Endodermal cell (in vitro differentiated cells): ENCODE measurements at regions not wholly inside any gene's neighbourhood (a gene's known extent, or its start where the extent isn't known, plus 50 kb on each side); places are given as distances from the start of the nearest gene placed in this dataset.
"Not testable (repeated sequence)": the region's sequence is repeated elsewhere in the genome, so short reads cannot be mapped to it uniquely, and the experiment has no call there.

Source experiments
- DNase-seq: peaks from one replicate; pipeline ENCODE4 v3.0.0-alpha.2; 2017
- H3K27ac ChIP-seq: 2 replicates; pipeline ENCODE4 v1.5.1; 2013; ENCODE audit warnings: mild to moderate bottlenecking, low read depth, low read length, moderate library complexity
- H3K27me3 ChIP-seq: 2 replicates; pipeline ENCODE4 v1.6.1; 2013; ENCODE audit warnings: mild to moderate bottlenecking, low read length, moderate library complexity; ENCODE audit not compliant: insufficient read depth, control insufficient read depth, poor library complexity, severe bottlenecking
- H3K36me3 ChIP-seq: 2 replicates; pipeline ENCODE4 v1.7.0; 2013; ENCODE audit warnings: mild to moderate bottlenecking, low read length, moderate library complexity; ENCODE audit not compliant: control insufficient read depth, insufficient read depth
- H3K4me1 ChIP-seq: one replicate; pipeline ENCODE4 v1.7.0; 2013; ENCODE audit warnings: low read length; ENCODE audit not compliant: control insufficient read depth, insufficient read depth
- H3K4me3 ChIP-seq: 2 replicates; pipeline ENCODE4 v1.5.1; 2013; ENCODE audit warnings: mild to moderate bottlenecking, low read length, moderate library complexity
- H3K9ac ChIP-seq: 2 replicates; pipeline ENCODE4 v1.6.1; 2013; ENCODE audit warnings: mild to moderate bottlenecking, low read length, moderate library complexity; ENCODE audit not compliant: poor library complexity, severe bottlenecking; ENCODE audit errors: extremely low read depth
- H3K9me3 ChIP-seq: 2 replicates; pipeline ENCODE4 v1.6.1; 2013; ENCODE audit warnings: mild to moderate bottlenecking, low read length, moderate library complexity; ENCODE audit not compliant: control insufficient read depth
- H3K27ac Mint-ChIP-seq: 2 replicates; pipeline ENCODE4 v1.8.0; 2020; ENCODE audit warnings: mixed read lengths
- H3K27me3 Mint-ChIP-seq: 2 replicates; pipeline ENCODE4 v1.8.0; 2021; ENCODE audit warnings: mild to moderate bottlenecking, mixed read lengths; ENCODE audit not compliant: insufficient read depth
- H3K36me3 Mint-ChIP-seq: 2 replicates; pipeline ENCODE4 v1.8.0; 2020; ENCODE audit warnings: low read depth, mixed read lengths
- H3K4me1 Mint-ChIP-seq: 2 replicates; pipeline ENCODE4 v1.8.0; 2020; ENCODE audit warnings: mixed read lengths
- H3K4me3 Mint-ChIP-seq: 2 replicates; pipeline ENCODE4 v1.8.0; 2020; ENCODE audit warnings: mild to moderate bottlenecking, moderate library complexity, mixed read lengths
- H3K9me3 Mint-ChIP-seq: 2 replicates; pipeline ENCODE4 v1.8.0; 2020; ENCODE audit warnings: mild to moderate bottlenecking, mixed read lengths
- WGBS, 2 experiments: methylation state at CpG; one replicate each; pipeline versions ENCODE4 v1.1.5 to v1.1.7; 2013; ENCODE audit warnings: missing lambda C conversion rate in 2 of 2, mixed read lengths in 1 of 2; ENCODE audit not compliant: insufficient coverage in 1 of 2, insufficient read length in 1 of 2; 5-methylcytosine and 5-hydroxymethylcytosine counted together
- TF ChIP-seq, protein P1 (sequence below): fragments of 200-600 bp; sonication (generic); conservative IDR thresholded peaks from 2 replicates; pipeline ENCODE4 v1.5.0; 2021; ENCODE audit warnings: antibody characterized with exemption, mild to moderate bottlenecking

- no peak overlapping the region for H3K4me3 Mint-ChIP-seq
- no peaks in the 10 kb centered on the region for H3K27me3 Mint-ChIP-seq
- no peak overlapping the region for H3K27ac ChIP-seq
- no peaks in the 10 kb centered on the region for H3K36me3 ChIP-seq
- no peaks in the 10 kb centered on the region for H3K4me1 ChIP-seq
- H3K9ac ChIP-seq: no peak overlapping the region
- no peaks in the 10 kb centered on the region for H3K27me3 ChIP-seq
- peaks cover 15% of the 10 kb centered on the region for H3K9me3 Mint-ChIP-seq
- H3K9me3 ChIP-seq: no peaks in the 10 kb centered on the region
- TF ChIP-seq, protein P1, sequence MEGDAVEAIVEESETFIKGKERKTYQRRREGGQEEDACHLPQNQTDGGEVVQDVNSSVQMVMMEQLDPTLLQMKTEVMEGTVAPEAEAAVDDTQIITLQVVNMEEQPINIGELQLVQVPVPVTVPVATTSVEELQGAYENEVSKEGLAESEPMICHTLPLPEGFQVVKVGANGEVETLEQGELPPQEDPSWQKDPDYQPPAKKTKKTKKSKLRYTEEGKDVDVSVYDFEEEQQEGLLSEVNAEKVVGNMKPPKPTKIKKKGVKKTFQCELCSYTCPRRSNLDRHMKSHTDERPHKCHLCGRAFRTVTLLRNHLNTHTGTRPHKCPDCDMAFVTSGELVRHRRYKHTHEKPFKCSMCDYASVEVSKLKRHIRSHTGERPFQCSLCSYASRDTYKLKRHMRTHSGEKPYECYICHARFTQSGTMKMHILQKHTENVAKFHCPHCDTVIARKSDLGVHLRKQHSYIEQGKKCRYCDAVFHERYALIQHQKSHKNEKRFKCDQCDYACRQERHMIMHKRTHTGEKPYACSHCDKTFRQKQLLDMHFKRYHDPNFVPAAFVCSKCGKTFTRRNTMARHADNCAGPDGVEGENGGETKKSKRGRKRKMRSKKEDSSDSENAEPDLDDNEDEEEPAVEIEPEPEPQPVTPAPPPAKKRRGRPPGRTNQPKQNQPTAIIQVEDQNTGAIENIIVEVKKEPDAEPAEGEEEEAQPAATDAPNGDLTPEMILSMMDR: no peak
- no peak for DNase-seq
- H3K36me3 Mint-ChIP-seq: no peaks in the 10 kb centered on the region
- no peaks in the 10 kb centered on the region for H3K4me1 Mint-ChIP-seq
- no peak overlapping the region for H3K27ac Mint-ChIP-seq
- H3K4me3 ChIP-seq: no peak overlapping the region
- WGBS, 2 experiments: 93% methylated on average over 2 of the region's 2 CpGs; no CpG with 5 or more reads in 1 of the 2 experiments
Observed at GRCh38 chr5:173682313-173682712, 65.9 kb upstream of the BOD1 start.

DNA sequence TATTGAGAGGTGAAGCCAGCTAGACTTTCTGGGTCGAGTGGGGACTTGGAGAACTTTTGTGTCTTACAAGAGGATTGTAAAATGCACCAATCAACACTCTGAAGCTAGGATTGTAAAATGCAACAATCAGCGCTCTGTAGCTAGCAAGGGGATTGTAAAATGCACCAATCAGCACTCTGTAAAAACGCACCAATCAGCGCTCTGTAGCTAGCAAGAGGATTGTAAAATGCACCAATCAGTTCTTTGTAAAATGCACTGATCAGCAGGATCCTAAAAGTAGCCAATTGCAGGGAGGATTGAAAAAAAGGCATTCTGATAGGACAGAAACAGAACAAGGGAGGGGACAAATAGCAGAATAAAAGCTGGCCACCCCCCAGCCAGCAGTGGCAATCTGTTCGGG, 68.1 kb upstream of the BOD1 start:
- H3K4me1 Mint-ChIP-seq: peaks cover 10% of the 10 kb centered on the region
- H3K4me3 Mint-ChIP-seq, H3K36me3 Mint-ChIP-seq, H3K4me3 ChIP-seq, H3K9me3 Mint-ChIP-seq, H3K27me3 Mint-ChIP-seq, H3K9me3 ChIP-seq, H3K27ac ChIP-seq, H3K27ac Mint-ChIP-seq, DNase-seq, H3K9ac ChIP-seq, H3K4me1 ChIP-seq, H3K36me3 ChIP-seq, H3K27me3 ChIP-seq: not testable (repeated sequence)
- WGBS, 2 experiments: 86 to 93% methylated on average over 4 to 5 of the region's 5 CpGs

DNA sequence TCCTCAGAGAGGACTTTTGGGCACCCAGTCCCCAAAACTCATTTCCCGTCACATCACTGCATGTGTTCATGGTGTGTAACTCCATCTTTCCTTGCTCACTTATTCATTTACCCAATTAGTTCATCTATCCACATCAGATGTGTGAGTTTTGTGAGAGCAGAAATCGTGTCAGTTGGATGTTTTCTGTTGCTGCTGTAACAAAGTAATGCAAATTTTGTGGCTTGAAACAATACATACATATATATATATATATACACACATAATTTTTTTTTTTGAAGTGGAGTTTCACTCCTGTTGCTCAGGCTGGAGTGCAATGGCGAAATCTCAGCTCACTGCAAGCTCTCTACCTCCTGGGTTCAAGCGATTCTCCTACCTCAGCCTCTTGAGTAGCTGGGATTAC, 70.5 kb upstream of the BOD1 start:
- 89% methylated on average over 3 of the region's 4 CpGs; no CpG with 5 or more reads in 1 of the 2 experiments for WGBS, 2 experiments
- TF ChIP-seq, protein P1: no peak
- Histone ChIP-seq H3K36me3 (no peaks in the 10 kb centered on the region), H3K27me3 (no peaks in the 10 kb centered on the region), H3K4me3 (no peak overlapping the region), H3K9ac (no peak overlapping the region), H3K4me1 (peaks cover 12% of the 10 kb centered on the region), H3K27ac (no peak overlapping the region), H3K9me3 (no peaks in the 10 kb centered on the region)
- peaks cover 18% of the 10 kb centered on the region for H3K4me1 Mint-ChIP-seq
- peaks cover 4% of the 10 kb centered on the region for H3K9me3 Mint-ChIP-seq
- H3K36me3 Mint-ChIP-seq: no peaks in the 10 kb centered on the region
- no peak for DNase-seq
- H3K27ac Mint-ChIP-seq: no peak overlapping the region
- no peak overlapping the region for H3K4me3 Mint-ChIP-seq
- no peaks in the 10 kb centered on the region for H3K27me3 Mint-ChIP-seq

GRCh38 chr5:173688703-173689102, 72.3 kb upstream of the BOD1 start:
- Histone ChIP-seq H3K9ac (no peak overlapping the region), H3K27me3 (no peaks in the 10 kb centered on the region), H3K4me1 (peaks cover 12% of the 10 kb centered on the region), H3K4me3 (no peak overlapping the region), H3K27ac (no peak overlapping the region), H3K36me3 (no peaks in the 10 kb centered on the region), H3K9me3 (peaks cover 4% of the 10 kb centered on the region)
- TF ChIP-seq, protein P1: no peak
- Mint-ChIP-seq H3K27me3 (no peaks in the 10 kb centered on the region), H3K4me3 (no peak overlapping the region), H3K36me3 (peaks cover 4% of the 10 kb centered on the region), H3K4me1 (peaks cover 18% of the 10 kb centered on the region), H3K9me3 (peaks cover 7% of the 10 kb centered on the region), H3K27ac (no peak overlapping the region)
- WGBS, 2 experiments: 91 to 92% methylated on average over 3 of the region's 3 CpGs
- DNase-seq: no peak
